Prostate gland (tissue), 2 donors: ENCODE measurements at regions not wholly inside any gene's neighbourhood (a gene's known extent, or its start where the extent isn't known, plus 50 kb on each side); places are given as distances from the start of the nearest gene placed in this dataset.

ENCODE experiments used
- POLR2A ChIP-seq: fragments of 450-650 bp; IDR thresholded peaks from one replicate; pipeline ENCODE4 v1.6.1; 2016; ENCODE audit warnings: antibody characterized with exemption, mild to moderate bottlenecking
- POLR2AphosphoS5 ChIP-seq: sonication (generic); formaldehyde crosslinking; IDR thresholded peaks from one replicate; pipeline ENCODE4 v1.6.1; 2017; ENCODE audit warnings: antibody characterized with exemption
- TF ChIP-seq, protein P1 (sequence below), 4 experiments: fragments of 200-600 bp in 2 of 4; fragments of 450-650 bp in 2 of 4; sonication (generic) in 2 of 4; IDR thresholded peaks; 1 replicate in 3 of 4; 2 replicates in 1 of 4; pipeline ENCODE4 v1.5.1; 2016 to 2019; ENCODE audit warnings: antibody characterized with exemption in 4 of 4, mild to moderate bottlenecking in 2 of 4, moderate library complexity in 2 of 4

GRCh38 chr7:19403691-19404090 is 258.5 kb upstream of the FERD3L start:
- no peak for TF ChIP-seq POLR2A
- TF ChIP-seq, protein P1, sequence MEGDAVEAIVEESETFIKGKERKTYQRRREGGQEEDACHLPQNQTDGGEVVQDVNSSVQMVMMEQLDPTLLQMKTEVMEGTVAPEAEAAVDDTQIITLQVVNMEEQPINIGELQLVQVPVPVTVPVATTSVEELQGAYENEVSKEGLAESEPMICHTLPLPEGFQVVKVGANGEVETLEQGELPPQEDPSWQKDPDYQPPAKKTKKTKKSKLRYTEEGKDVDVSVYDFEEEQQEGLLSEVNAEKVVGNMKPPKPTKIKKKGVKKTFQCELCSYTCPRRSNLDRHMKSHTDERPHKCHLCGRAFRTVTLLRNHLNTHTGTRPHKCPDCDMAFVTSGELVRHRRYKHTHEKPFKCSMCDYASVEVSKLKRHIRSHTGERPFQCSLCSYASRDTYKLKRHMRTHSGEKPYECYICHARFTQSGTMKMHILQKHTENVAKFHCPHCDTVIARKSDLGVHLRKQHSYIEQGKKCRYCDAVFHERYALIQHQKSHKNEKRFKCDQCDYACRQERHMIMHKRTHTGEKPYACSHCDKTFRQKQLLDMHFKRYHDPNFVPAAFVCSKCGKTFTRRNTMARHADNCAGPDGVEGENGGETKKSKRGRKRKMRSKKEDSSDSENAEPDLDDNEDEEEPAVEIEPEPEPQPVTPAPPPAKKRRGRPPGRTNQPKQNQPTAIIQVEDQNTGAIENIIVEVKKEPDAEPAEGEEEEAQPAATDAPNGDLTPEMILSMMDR (IDR thresholded peaks at IDR 0.05): no peak
- TF ChIP-seq POLR2AphosphoS5: no peak
